ENCODE measurements at regions not wholly inside any gene's neighbourhood (a gene's known extent, or its start where the extent isn't known, plus 50 kb on each side); places are given as distances from the start of the nearest gene placed in this dataset.

DNA sequence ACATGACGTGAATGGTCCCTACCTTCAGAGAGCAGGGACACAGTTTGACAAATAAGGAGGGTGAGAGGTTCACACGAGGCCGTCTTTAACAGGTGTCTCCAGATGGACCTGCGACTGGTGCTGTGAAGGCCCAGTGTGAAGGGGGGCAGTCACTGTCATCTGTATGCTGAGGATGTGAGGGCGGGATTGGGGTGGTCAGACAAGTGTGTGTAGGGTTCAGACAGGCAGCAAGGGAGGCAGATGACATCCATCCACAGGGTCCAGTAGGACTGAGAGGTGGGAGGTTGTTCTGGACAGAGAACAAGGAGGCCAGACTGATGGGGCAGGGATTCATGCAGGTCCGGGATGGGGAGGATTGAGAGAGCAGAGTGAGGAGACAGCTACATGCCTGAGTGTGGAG is 232.6 kb upstream of the GPR26 start:
- 73 to 82% (median 80%) methylated on average over 6 of the region's 6 CpGs for WGBS, 3 donors
- Histone ChIP-seq H3K4me3 (no peak overlapping the region), H3K27ac (no peak overlapping the region), H3K9me3 (no peaks in the 10 kb centered on the region), H3K27me3 (ENCODE audit: insufficient read depth in 3 of 3, low read length in 2 of 3) (peaks cover 0 to 3% (median 0%) of the 10 kb centered on the region in 3 donors), H3K4me1 (no peaks in the 10 kb centered on the region), H3K36me3 (ENCODE audit: insufficient read depth in 1 of 2, low read depth in 1 of 2) (no peaks in the 10 kb centered on the region)
- DNase-seq (no peak), ATAC-seq (no peak)
- no peak for TF ChIP-seq CTCF (IDR thresholded peaks at IDR 0.05)
- intact Hi-C loops (cut with DNase I): no loop called here

GRCh38 chr10:123434435-123435039 is 231.6 kb upstream of the GPR26 start:
- H3K27me3 ChIP-seq (ENCODE audit: insufficient read depth in 3 of 3, low read length in 2 of 3): peaks cover 0 to 3% (median 0%) of the 10 kb centered on the region in 3 donors
- H3K36me3 ChIP-seq (ENCODE audit: insufficient read depth in 1 of 2, low read depth in 1 of 2): no peaks in the 10 kb centered on the region
- H3K9me3 ChIP-seq: no peaks in the 10 kb centered on the region
- no peak overlapping the region for H3K27ac ChIP-seq
- DNase-seq (no peak), ATAC-seq (no peak)
- H3K4me1 ChIP-seq: no peaks in the 10 kb centered on the region
- WGBS, 3 donors: 80 to 87% (median 85%) methylated on average over 15 of the region's 15 CpGs
- no peak overlapping the region for H3K4me3 ChIP-seq
- no peak for TF ChIP-seq CTCF (IDR thresholded peaks at IDR 0.05)
- intact Hi-C loops (cut with DNase I): no loop called here

DNA sequence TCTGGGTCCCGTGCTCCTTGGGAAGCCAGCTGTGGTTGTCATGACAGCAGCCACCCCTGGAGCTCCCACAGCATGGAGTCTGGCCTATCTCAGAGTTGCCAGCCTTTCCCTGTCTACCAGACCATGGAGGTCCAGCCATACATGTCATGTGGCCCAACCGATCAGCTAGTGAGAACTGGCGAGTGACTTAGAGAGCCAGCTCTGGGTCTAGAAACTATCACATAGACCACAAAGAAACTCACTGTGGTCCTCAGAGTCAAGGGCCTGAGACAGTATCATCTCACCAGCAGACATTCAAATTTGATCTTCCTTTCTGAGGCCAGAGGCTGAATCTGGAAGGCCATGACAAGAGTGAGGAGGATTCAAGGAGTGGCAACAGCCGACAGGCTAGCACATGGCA is 223.3 kb upstream of the GPR26 start:
- Histone ChIP-seq H3K27ac (no peak overlapping the region), H3K4me3 (no peak overlapping the region), H3K36me3 (ENCODE audit: insufficient read depth in 1 of 2, low read depth in 1 of 2) (no peaks in the 10 kb centered on the region), H3K27me3 (ENCODE audit: insufficient read depth in 3 of 3, low read length in 2 of 3) (no peaks in the 10 kb centered on the region), H3K9me3 (no peaks in the 10 kb centered on the region), H3K4me1 (no peaks in the 10 kb centered on the region)
- 81 to 89% (median 84%) methylated on average over 4 of the region's 4 CpGs for WGBS, 3 donors
- DNase-seq (no peak), ATAC-seq (no peak)
- TF ChIP-seq CTCF (IDR thresholded peaks at IDR 0.05): no peak
- intact Hi-C loops (cut with DNase I): no loop called here

DNA sequence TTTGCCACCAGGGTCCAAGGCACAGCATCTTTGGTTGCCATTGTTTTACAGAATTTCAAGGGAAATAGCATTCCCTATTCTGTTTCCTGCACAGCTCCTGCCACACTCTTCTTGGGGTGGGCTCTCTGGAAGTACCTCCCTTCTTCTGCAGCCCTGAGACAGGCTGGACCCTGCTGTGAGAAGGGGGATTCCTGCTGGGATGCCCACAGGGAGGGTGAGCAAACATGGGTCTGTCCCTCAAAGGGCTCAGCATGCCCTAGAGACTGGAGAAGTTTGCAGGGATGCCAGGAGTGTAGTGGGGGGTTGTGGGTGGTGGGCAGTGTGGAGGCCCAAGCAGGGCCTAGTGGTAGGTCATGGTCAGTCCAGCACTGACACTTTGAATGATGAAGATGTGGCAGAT is 222.2 kb upstream of the GPR26 start:
- Histone ChIP-seq H3K9me3 (no peaks in the 10 kb centered on the region), H3K27ac (no peak overlapping the region), H3K36me3 (ENCODE audit: insufficient read depth in 1 of 2, low read depth in 1 of 2) (no peaks in the 10 kb centered on the region), H3K4me3 (no peak overlapping the region), H3K27me3 (ENCODE audit: insufficient read depth in 3 of 3, low read length in 2 of 3) (no peaks in the 10 kb centered on the region), H3K4me1 (no peaks in the 10 kb centered on the region)
- DNase-seq (no peak), ATAC-seq (no peak)
- TF ChIP-seq CTCF (IDR thresholded peaks at IDR 0.05): no peak
- intact Hi-C loops (cut with DNase I): no loop called here

GRCh38 chr10:123445261-123445775 is 220.8 kb upstream of the GPR26 start:
- intact Hi-C loops (cut with DNase I): no loop called here
- Histone ChIP-seq H3K4me3 (no peak overlapping the region), H3K36me3 (ENCODE audit: insufficient read depth in 1 of 2, low read depth in 1 of 2) (no peaks in the 10 kb centered on the region), H3K4me1 (no peaks in the 10 kb centered on the region), H3K9me3 (no peaks in the 10 kb centered on the region), H3K27ac (no peak overlapping the region), H3K27me3 (ENCODE audit: insufficient read depth in 3 of 3, low read length in 2 of 3) (no peaks in the 10 kb centered on the region)
- TF ChIP-seq CTCF (IDR thresholded peaks at IDR 0.05): no peak
- no peak for DNase-seq
- WGBS, 3 donors: 73 to 78% (median 76%) methylated on average over 8 of the region's 8 CpGs
- ATAC-seq: no peak
